HepG2 (cell line): ENCODE measurements at regions not wholly inside any gene's neighbourhood (a gene's known extent, or its start where the extent isn't known, plus 50 kb on each side); places are given as distances from the start of the nearest gene placed in this dataset.

ENCODE experiments used
- ATAC-seq: fragments of 200-7000 bp; cut with Tn5 transposase; 3 replicates; pipeline ENCODE4 v1.9.1; 2020; ENCODE audit warnings: mild to moderate bottlenecking, moderate library complexity
- BruUV-seq: library from RNA; stranded (reverse); fragments of 400-500 nt; replicated peaks from 2 replicates; lab custom pipeline; 2021; lab: Mats Ljungman, UMichigan
- CTCF ChIA-PET: fragments of 300-600 bp; formaldehyde crosslinking; extraction: SDS; loops from one replicate; lab custom pipeline; 2021; ENCODE audit warnings: low total read pairs, inconsistent platforms, low intra/inter-chr PET ratio; lab: Yijun Ruan, JAX
- POLR2A ChIA-PET: fragments of 350-600 bp; sonication (Branson Sonifier 250); formaldehyde crosslinking; loops from one replicate; lab custom pipeline; 2020; ENCODE audit warnings: antibody characterized with exemption, inconsistent platforms; lab: Yijun Ruan, JAX
- DNase-seq: peaks from one replicate; pipeline ENCODE4 v3.0.0-alpha.2; 2015; ENCODE audit warnings: low spot score
- FAIRE-seq: peaks from 3 replicates; lab custom pipeline; 2011; peaks lifted over from hg19 to GRCh38; lab: Jason Lieb, UNC
- H2AFZ ChIP-seq: one replicate; pipeline ENCODE4 v1.6.1; 2011; ENCODE audit warnings: low read length, inconsistent platforms
- H3K27ac ChIP-seq: fragments of 300-600 bp; 3 replicates; pipeline ENCODE4 v1.8.0; 2011; ENCODE audit warnings: mixed run types, mild to moderate bottlenecking, mixed read lengths, low read length, inconsistent platforms; ENCODE audit not compliant: insufficient read depth; ENCODE audit errors: extremely low read length
- H3K27me3 ChIP-seq, 2 experiments: fragments of 200-600 bp in 1 of 2; 2 replicates in 1 of 2; 3 replicates in 1 of 2; pipeline versions ENCODE4 v1.6.0 to v1.8.0; 2011; ENCODE audit warnings: low read length in 2 of 2, mild to moderate bottlenecking in 2 of 2, moderate library complexity in 2 of 2, inconsistent platforms in 1 of 2; ENCODE audit not compliant: insufficient read depth in 2 of 2, control insufficient read depth in 1 of 2
- H3K36me3 ChIP-seq, 2 experiments: fragments of 200-600 bp in 1 of 2; replicated peaks in 1 of 2; 2 replicates in 1 of 2; 3 replicates in 1 of 2; pipeline versions ENCODE4 v1.5.1 to v1.8.0; 2011; ENCODE audit warnings: low read length in 2 of 2, inconsistent platforms in 1 of 2; ENCODE audit not compliant: insufficient read depth in 2 of 2, control insufficient read depth in 1 of 2
- H3K4me1 ChIP-seq: 2 replicates; pipeline ENCODE4 v1.5.1; 2012; ENCODE audit warnings: low read length, inconsistent platforms; ENCODE audit not compliant: insufficient read depth
- H3K4me2 ChIP-seq: 2 replicates; pipeline ENCODE4 v1.6.0; 2011; ENCODE audit warnings: low read depth, low read length, inconsistent platforms
- H3K4me3 ChIP-seq, 3 experiments: fragments of 200-600 bp in 1 of 3; sonication (generic), shearing (Covaris generic) in 1 of 3; replicated peaks in 1 of 3; 2 replicates each; pipeline ENCODE4 v1.5.1; 2011 to 2016; ENCODE audit warnings: low read length in 3 of 3, inconsistent platforms in 2 of 3, low read depth in 2 of 3, mild to moderate bottlenecking in 2 of 3, control low read depth in 1 of 3, mixed read lengths in 1 of 3; ENCODE audit not compliant: insufficient read depth in 1 of 3
- H3K79me2 ChIP-seq: one replicate; pipeline ENCODE4 v1.6.1; 2011; ENCODE audit warnings: low read length, inconsistent platforms; ENCODE audit not compliant: insufficient read depth
- H3K9ac ChIP-seq: 2 replicates; pipeline ENCODE4 v1.6.0; 2011; ENCODE audit warnings: mild to moderate bottlenecking, low read depth, low read length, inconsistent platforms; ENCODE audit not compliant: insufficient read depth
- H3K9me3 ChIP-seq: 2 replicates; pipeline ENCODE4 v1.5.1; 2012; ENCODE audit warnings: mild to moderate bottlenecking, low read length
- H4K20me1 ChIP-seq: 2 replicates; pipeline ENCODE4 v1.6.0; 2011; ENCODE audit warnings: inconsistent platforms, mild to moderate bottlenecking, low read length, moderate library complexity; ENCODE audit not compliant: insufficient read depth
- ARHGAP35 ChIP-seq: sonication (generic); formaldehyde crosslinking; IDR thresholded peaks from 2 replicates; pipeline ENCODE4 v1.9.0; 2022; ENCODE audit warnings: mild to moderate bottlenecking, inconsistent platforms, moderate library complexity, missing genetic modification reagents, borderline replicate concordance
- ARNT2 ChIP-seq: sonication (generic); formaldehyde crosslinking; IDR thresholded peaks from 2 replicates; pipeline ENCODE4 v1.8.0; 2022; ENCODE audit warnings: mild to moderate bottlenecking, low read depth, missing genetic modification reagents, moderate library complexity
- BCL6 ChIP-seq: IDR thresholded peaks from 2 replicates; pipeline ENCODE4 v1.6.1; 2016; ENCODE audit warnings: missing genetic modification reagents, missing compliant biosample characterization
- EHMT2 ChIP-seq: fragments of 200-600 bp; sonication (generic); IDR thresholded peaks from 2 replicates; pipeline ENCODE4 v1.7.0; 2017; ENCODE audit warnings: antibody characterized with exemption, low read depth, low read length, borderline replicate concordance
- GLI4 ChIP-seq: sonication (generic); formaldehyde crosslinking; IDR thresholded peaks from 2 replicates; pipeline ENCODE4 v1.5.1; 2020; ENCODE audit warnings: missing genetic modification reagents, mild to moderate bottlenecking, moderate library complexity, borderline replicate concordance
- NR2F1 ChIP-seq, 2 experiments: fragments of 450-650 bp in 1 of 2; formaldehyde crosslinking in 1 of 2; IDR thresholded peaks; 2 replicates each; pipeline versions ENCODE4 v1.5.0 to v1.6.1; 2016 to 2020; ENCODE audit warnings: mild to moderate bottlenecking in 1 of 2, missing compliant biosample characterization in 1 of 2, missing genetic modification reagents in 1 of 2, moderate library complexity in 1 of 2
- SSRP1 ChIP-seq: IDR thresholded peaks from 2 replicates; pipeline ENCODE4 v1.6.1; 2016; ENCODE audit warnings: control low read depth
- TAF1 ChIP-seq: sonication (generic); formaldehyde crosslinking; IDR thresholded peaks from 2 replicates; pipeline ENCODE4 v1.4.0; 2020; ENCODE audit warnings: missing genetic modification reagents
- ZMYM3 ChIP-seq: sonication (generic); formaldehyde crosslinking; IDR thresholded peaks from 2 replicates; pipeline ENCODE4 v1.5.1; 2020; ENCODE audit warnings: mild to moderate bottlenecking, missing genetic modification reagents
- ZNF121 ChIP-seq: sonication (generic); formaldehyde crosslinking; IDR thresholded peaks from 2 replicates; pipeline ENCODE4 v1.5.0; 2020; ENCODE audit warnings: mild to moderate bottlenecking, missing genetic modification reagents
- ZNF160 ChIP-seq: sonication (generic); formaldehyde crosslinking; IDR thresholded peaks from 2 replicates; pipeline ENCODE4 v1.8.0; 2022; ENCODE audit warnings: mild to moderate bottlenecking, inconsistent platforms, missing genetic modification reagents
- ZNF251 ChIP-seq: sonication (generic); formaldehyde crosslinking; IDR thresholded peaks from 2 replicates; pipeline ENCODE4 v1.9.0; 2021; ENCODE audit warnings: mild to moderate bottlenecking, missing genetic modification reagents
- ZNF451 ChIP-seq: sonication (generic); formaldehyde crosslinking; IDR thresholded peaks from 2 replicates; pipeline ENCODE4 v1.5.0; 2020; ENCODE audit warnings: mild to moderate bottlenecking, missing genetic modification reagents
- ZNF543 ChIP-seq: sonication (generic); formaldehyde crosslinking; IDR thresholded peaks from 2 replicates; pipeline ENCODE4 v1.4.0; 2020; ENCODE audit warnings: mild to moderate bottlenecking, missing genetic modification reagents
- ZNF546 ChIP-seq: sonication (generic); formaldehyde crosslinking; conservative IDR thresholded peaks from 2 replicates; pipeline ENCODE4 v1.8.1; 2023; ENCODE audit warnings: mild to moderate bottlenecking, missing genetic modification reagents
- ZNF776 ChIP-seq: sonication (generic); formaldehyde crosslinking; IDR thresholded peaks from 2 replicates; pipeline ENCODE4 v1.4.0; 2020; ENCODE audit warnings: mild to moderate bottlenecking, missing genetic modification reagents
- ZNF788 ChIP-seq: sonication (generic); formaldehyde crosslinking; IDR thresholded peaks from 2 replicates; pipeline ENCODE4 v1.5.0; 2020; ENCODE audit warnings: mild to moderate bottlenecking, missing genetic modification reagents, borderline replicate concordance
- WGBS: methylation state at CpG from one replicate; pipeline ENCODE4 v1.1.6; 2017; ENCODE audit warnings: low lambda C conversion rate; 5-methylcytosine and 5-hydroxymethylcytosine counted together
- in situ Hi-C: cut with HindIII; loops from 2 replicates; pipeline ENCODE4 v1.10.0; 2017; ENCODE audit warnings: low pct_unique_long_range_greater_than_20kb; ENCODE audit not compliant: extremely low pct_ligation_motif_present
- intact Hi-C: fragments of 100-400 bp; cut with micrococcal nuclease; formaldehyde crosslinking; loops from one replicate; pipeline ENCODE4 v1.10.0; 2022; ENCODE audit not compliant: unreplicated experiment

DNA sequence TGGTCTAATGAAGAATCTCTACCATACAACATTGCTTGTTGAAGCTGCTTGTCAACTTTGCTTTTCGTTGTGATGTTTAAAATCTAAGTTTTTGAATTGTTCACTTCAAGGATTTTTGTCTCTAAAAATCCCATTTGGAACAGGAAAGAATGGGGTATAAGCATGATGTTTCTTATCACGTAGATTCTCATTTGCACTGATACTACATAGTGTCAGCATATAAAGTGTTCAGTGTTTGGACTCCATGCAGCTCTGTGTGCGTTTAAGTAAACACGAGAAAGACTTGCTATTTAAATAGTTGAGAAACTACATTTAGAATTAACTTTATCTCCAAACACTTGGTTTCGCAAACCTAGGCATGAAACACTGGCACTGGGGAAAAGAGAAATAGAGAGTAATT, 452.5 kb downstream of the NKX6-1 start:
- no peak for DNase-seq
- 2% methylated on average over 5 of the region's 5 CpGs for WGBS
- Histone ChIP-seq H3K27ac (no peak overlapping the region), H3K79me2 (no peaks in the 10 kb centered on the region), H2AFZ (no peak overlapping the region), H3K4me3 (no peak overlapping the region), H3K9me3 (no peaks in the 10 kb centered on the region), H4K20me1 (no peaks in the 10 kb centered on the region), H3K9ac (no peak overlapping the region), H3K4me2 (no peak overlapping the region), H3K27me3 (no peaks in the 10 kb centered on the region), H3K36me3 (no peaks in the 10 kb centered on the region), H3K4me1 (no peaks in the 10 kb centered on the region)
- no TSS peak for BruUV-seq
- no peak for FAIRE-seq
- in situ Hi-C loops: no loop called here
- CTCF ChIA-PET: no interaction called here
- no peak for TF ChIP-seq ZNF543 (CRISPR knock-in tag)
- TF ChIP-seq SSRP1 (CRISPR knock-in tag): no peak
- no peak for TF ChIP-seq BCL6 (CRISPR knock-in tag)
- no peak for TF ChIP-seq ZNF546 (CRISPR knock-in tag)
- TF ChIP-seq ZNF451: no peak
- no peak for TF ChIP-seq ZNF776
- TF ChIP-seq ZNF251: no peak
- TF ChIP-seq ARHGAP35 (CRISPR knock-in tag): no peak
- no peak for TF ChIP-seq TAF1
- no peak for TF ChIP-seq GLI4 (CRISPR knock-in tag)
- TF ChIP-seq EHMT2: no peak
- TF ChIP-seq ZNF160 (CRISPR knock-in tag): no peak
- TF ChIP-seq ZMYM3 (CRISPR knock-in tag): no peak
- no peak for TF ChIP-seq ARNT2
- TF ChIP-seq ZNF121: no peak
- no peak for TF ChIP-seq ZNF788 (CRISPR knock-in tag)
- TF ChIP-seq NR2F1 (CRISPR knock-in tag; IDR thresholded peaks at IDR 0.05): no peak
- POLR2A ChIA-PET: no interaction called here
- intact Hi-C loops: no loop called here
- ATAC-seq: no peak
